Cerebellar cortex (tissue), 1 donor: ENCODE measurements at regions not wholly inside any gene's neighbourhood (a gene's known extent, or its start where the extent isn't known, plus 50 kb on each side); places are given as distances from the start of the nearest gene placed in this dataset.

ENCODE experiments used
- DNase-seq: peaks from one replicate; pipeline ENCODE4 v3.0.0-alpha.2; 2015; ENCODE audit warnings: low spot score

DNA sequence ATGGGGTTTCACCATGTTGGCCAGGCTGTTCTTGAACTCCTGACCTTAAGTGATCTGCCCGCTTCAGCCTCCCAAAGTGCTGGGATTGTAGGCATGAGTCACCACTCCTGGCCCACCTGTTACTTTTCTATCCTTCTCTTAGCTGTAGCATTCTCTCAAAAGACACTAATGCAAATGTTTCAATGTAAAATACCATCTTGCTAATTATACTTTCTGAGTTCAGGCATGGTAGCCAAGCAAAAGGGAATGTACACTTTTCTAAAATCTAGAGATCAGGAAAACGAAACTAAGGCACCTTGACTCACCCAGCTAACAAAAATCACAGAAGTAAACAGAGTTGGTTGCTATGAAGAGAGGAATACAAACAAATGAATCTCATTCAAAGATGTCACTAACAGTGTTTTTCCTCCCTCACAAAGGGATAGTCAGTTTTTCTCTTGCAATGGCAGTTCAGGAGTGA, 401.0 kb upstream of the NRP1 start:
- DNase-seq = no peak

DNA sequence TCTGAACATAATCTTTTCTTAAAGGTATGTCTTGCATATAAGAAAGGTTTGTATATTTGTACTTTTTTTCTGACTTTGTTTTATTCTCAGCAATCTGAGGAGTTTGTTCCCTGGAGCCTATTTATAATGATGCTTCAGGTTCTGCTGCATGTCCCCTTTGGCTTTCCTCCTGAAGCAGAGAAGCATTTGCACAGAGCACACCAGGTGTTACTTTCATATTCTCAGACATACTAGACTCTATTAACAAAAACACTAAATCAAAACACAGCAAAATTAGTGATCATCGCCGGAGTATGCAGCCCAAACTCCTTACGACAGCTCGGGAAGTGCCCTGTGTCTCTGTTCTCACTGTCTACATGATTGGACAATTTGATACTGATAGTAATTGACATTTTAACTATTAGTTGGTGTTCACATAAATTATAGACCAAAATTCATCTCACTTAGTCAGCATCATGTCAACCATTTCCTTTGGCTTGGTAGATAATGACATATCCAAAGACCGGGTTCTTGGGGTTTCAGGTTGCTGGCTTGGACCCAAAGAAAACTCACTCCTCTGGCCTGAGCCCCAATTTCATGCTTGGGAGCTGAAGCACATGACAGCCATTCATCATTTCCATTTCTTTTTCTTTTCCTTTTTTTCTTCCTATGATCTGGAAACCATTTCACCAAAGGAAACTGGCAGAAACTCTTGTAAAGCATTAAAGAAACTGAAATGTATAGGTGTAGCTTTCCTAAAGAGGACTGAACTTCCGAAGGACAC, 400.1 kb upstream of the NRP1 start:
- no peak for DNase-seq

DNA sequence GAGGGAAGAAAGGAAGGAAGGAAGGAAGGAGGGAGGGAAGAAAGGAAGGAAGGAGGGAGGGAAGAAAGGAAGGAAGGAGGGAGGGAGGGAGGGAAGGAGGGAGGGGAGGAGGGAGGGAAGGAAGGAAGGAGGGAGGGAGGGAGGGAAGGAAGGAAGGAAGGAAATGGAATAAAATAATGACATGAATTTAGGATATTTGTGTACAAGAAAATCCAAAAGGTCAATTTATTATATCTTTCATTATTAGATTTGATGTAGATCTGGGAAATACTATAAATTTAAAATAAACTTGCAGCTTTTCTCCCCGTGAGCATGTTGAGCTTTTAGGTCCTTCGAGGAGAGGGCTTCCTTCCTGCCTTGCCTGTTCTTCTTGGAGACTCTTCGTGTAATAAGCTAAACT, 398.6 kb upstream of the NRP1 start:
- no peak for DNase-seq

DNA sequence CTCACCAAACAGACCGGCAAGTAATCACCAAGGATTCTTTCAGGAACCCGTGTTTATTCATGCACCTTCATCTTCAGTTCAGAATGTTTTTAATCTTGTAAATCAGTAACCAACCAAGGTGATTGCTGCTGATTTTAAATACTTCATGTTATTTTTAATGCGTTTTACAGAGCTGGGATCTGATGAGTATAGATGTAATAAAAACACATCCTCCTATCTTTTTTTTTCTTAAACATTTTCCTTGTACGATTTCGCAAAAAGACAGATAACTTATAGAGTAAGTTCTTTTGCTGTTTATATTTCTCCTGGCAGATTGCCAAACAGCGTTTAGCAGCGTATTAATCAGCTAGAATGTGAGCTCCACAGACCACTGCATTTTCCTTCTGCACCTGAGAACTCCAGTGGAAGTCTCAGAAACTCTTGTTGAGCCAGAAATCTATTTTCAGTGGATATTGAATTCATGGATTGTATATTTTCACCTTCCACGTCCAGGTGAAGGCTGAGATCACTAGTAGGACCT, 397.8 kb upstream of the NRP1 start:
- no peak for DNase-seq

DNA sequence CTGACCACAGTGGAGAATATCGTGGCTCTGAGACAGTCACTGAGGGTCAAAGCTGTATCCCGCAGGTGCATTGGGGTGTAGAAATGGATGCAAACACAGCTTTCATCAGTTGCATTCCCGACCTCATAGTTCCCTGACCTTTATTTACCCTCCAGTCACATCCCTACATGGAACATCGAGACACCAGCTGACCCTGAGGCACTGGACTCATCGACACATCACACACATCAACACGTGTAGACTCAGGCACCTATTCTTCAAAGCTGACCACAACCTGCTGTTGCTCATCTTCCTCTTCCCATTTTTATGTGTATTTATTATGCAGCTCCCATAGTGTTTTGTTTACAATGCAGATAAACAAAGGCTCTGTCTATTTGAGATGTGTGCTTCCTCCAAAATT, 396.9 kb upstream of the NRP1 start:
- DNase-seq = no peak

DNA sequence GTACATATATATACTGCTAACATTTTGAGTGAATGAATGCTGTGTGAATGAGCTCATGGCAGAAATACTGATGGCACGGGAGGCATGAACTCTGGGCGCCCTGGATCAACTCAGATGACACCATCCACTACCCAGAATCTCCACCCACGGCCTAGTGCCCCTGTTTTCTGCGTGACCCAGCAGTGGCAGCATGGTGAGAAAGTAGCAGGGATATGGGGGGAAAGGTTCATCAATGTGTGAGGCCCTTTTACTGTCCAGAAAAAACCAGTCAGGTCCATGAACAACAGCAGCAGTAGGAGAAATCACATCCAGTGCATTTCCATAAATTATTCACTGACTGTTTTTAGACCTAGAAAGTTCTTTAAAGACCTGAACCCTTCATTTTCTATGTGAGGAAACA, 391.0 kb upstream of the NRP1 start:
- DNase-seq = no peak

DNA sequence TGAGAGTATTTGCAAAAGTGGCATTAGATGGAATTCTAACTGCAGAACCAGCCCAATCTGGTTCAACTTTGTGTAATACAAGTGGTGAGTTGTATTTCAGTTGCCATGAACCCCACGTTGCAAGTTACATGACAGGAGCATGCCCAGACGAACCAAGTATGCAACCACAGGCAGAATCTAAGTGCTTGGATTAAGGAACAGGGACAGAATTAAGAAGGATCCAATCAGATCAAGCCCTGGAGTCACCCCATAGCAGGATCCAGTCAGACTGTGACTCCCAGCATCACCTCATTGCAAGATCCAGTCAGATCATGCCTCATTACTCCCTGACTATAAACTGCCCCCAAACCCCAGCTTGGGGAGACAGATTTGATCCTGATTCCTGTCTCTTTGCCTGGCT, 388.7 kb upstream of the NRP1 start:
- DNase-seq = no peak

DNA sequence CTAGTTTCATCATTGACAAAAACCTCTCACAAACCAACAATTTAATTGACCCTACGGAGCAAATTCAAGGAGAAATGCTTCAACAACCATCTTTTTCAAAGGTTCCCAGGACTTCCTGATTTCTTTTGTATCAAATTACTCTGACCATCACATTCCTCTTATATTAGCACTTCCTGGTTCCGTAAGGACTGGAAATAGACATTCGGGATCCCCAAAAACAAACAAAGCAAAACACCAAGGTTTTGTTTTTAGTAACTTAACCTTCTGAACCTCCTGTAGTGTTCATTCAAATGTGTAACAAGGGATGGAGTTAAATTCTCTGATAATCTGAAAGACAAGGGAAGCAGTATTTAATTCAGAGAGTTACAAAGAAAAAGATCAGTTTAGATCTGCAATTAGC, 387.6 kb upstream of the NRP1 start:
- no peak for DNase-seq

DNA sequence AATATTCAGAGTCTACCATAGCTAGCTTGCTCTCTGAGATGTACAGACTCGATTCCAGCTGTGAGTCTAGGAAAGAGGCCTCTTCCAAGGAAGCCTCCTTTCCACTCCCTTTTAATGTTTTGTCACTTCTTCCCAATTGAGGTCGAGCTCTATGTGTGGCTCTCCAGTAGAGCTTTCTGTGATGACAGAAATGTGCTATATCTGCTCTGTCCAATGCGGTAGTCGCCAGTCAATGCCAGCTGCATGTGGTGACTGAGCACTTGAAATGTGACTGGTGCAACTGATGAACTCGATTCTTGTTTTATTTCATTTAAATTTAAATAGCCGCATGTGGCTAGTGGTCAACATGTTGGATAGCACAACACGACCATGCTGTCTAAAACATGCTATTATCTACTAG, 387.0 kb upstream of the NRP1 start:
- no peak for DNase-seq

DNA sequence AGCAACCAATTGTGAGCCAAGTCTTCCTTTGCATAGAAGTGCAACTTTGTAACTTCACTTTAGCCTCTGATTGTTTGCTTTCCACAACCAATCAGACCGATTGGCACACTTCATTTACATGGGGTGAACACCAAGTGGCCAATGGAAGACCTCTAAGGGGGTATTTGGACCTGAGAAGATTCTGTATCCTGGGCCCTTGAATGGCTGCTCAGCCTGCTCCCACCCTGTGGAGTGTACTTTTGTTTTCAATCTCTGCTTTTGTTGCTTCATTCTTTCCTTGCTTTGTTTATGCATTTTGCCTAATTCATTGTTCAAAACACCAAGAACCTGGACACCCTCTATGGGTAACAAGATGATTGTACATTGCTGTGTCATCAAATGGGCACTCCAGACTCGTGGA, 385.7 kb upstream of the NRP1 start:
- no peak for DNase-seq

DNA sequence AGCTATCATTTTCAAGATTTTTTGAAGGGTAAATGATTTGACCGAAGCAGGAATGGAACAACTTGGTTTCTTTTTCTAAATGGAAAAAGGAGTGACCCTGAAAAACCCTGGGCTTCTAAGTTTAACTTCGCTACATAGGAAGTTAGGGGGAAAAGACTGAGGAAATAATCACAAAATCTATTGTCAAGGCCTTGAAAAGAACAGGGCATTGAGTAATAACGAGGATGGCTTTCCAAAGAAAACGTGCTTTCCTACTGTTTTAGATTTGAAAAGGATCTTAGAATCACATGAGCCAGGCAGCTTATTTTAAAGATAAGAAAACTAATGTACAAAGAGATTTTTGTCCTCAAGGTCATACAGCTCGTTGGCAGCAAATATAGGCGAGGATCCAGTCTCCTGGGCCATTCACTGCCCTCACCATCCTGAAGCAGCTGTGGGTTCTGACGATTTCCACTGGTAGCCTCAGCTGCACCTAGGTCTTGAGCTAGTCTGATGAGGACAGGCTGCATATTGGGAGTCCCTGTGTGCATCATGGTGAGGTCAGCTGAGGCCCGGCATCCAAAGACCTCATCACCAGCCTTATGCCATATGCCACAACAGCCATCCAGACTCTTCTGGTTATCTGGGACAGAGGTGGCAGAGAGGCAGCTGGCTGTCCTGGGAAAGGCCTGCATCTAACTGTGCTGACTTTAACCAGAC, 384.7 kb upstream of the NRP1 start:
- no peak for DNase-seq

DNA sequence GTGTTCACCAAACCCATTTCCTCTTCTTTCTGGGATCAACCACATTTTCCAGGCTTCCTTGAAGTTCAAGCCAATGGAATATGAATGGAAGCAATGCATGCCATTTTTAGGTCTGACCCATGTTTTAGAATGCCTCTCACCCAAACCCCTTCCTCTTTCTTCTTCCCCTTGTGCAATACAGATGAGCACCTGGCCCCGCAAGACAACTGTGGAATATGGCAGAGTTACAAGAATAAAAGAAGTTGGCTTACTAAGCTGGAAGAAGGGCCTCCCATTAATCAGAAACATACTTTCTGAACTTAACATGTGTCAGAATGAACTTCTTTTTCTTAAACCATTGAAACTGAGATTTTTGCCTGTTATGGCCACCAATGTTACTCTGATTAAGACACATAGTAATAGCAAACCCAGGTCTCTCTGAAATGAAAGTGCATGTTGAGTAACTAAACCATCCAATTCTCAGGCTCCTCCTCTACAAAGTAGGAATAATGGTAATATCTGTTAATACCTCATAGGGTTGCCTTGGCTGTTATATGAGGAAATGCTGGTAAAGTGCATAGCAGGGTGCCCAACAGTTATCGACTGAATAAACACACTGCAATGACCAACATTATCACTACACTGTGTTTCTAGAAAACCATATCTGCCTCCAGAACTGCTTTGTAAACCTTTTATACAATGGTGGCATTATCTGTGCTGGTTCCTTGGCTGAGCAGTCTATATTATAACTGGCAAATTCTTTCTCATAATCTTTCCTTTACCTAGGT, 382.2 kb upstream of the NRP1 start:
- no peak for DNase-seq

DNA sequence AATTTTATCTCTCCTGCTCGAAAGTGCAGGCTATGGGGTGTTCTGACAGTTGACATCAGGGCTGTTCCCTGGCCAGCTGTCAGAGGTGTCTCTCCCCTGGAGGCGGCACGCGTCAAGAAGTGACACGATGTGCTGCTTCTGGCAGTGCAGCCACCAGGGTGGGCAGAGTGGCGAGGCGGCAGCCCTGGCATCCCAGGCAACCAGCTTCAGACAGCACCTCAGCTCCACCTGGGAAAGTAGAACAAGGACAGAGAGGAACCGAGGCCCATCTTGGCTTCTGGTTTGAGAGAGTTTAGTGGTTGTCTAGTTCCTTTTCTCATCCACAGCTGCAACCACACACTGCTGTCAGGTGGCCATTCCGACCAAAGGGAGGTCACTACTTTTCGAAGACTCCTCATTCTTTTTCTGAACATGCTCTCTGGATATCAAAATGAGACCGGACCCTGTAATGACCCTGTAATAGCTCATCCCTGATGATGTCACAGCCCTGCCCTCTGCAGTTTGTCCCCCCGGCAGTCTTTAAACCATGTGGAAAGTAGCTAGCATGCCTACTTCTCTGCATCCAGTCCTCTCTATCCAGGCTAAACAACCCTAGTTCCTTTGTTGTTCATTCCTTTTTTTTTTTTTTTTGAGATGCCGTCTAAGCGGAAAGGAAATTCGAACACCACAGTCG, 381.0 kb upstream of the NRP1 start:
- DNase-seq = no peak

DNA sequence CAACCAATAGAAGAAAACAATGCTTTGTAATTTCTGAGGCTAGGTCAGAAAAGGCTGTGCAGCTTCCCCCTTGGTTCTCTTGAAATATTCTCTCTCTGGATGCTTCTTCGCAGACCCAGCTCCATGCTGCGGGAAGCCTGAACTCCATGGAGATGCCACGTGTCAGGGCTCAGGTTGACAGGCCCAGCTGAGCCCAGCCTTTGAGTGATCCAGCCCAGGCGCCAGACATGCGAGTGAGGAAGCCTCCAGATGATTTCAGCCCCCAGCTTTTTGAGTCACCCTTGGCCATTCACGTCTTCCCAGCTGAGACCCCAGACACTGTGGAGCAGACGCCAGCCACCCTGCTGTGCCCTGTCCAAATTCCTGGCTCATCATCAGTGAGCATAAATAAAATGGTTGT, 378.4 kb upstream of the NRP1 start:
- no peak for DNase-seq

DNA sequence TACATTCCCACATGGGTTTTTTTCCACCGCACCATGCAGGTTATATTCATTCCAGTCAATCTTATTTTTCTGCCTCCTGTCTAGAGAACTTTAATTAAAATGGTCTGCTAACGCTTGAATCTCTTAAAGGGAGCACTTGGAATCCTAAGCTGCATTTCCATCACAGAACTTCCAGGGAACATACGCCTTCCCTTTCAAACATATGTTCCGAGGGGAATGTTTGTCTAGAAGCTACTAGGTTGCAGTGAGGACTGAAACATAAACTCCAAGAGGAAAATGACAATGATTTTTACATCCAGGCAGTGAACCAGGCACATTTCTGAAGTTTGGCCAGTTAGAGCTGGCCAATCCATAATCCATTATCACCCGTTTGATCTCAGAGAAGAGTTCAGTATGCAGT, 375.5 kb upstream of the NRP1 start:
- no peak for DNase-seq

DNA sequence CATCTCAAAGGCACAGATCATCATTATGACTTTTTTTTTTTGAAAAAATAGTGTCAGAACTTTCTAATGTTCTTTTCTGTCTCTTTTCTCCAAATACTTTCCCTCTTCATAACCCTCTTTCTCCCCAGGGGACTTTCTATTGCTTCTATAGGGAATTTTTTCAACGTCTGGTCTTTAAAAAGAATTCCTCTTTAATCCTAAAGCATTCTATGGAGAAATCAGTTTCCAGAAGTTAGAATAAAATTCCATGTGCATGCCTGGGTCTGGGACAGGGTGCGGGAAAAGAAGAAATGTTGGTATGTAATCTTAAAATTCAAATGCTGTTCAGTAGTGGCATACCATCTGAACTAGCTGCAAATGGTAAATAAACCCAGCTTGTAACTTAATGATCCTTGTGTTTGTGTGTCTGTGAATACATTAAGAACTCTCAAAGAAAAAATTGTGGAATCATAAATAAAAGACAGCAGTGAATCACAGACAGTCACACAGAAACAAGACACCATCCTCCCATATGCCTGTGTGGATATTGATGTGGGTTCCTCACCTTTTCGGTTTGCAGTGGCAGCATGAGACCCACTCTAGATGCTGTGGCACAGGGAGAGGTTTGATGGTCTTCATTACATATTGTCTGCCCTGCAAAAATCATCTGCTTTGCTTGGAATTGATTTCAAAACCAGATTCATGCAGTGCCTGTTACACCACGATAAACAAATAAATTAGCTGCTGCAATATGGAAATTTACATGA, 374.7 kb upstream of the NRP1 start:
- no peak for DNase-seq

DNA sequence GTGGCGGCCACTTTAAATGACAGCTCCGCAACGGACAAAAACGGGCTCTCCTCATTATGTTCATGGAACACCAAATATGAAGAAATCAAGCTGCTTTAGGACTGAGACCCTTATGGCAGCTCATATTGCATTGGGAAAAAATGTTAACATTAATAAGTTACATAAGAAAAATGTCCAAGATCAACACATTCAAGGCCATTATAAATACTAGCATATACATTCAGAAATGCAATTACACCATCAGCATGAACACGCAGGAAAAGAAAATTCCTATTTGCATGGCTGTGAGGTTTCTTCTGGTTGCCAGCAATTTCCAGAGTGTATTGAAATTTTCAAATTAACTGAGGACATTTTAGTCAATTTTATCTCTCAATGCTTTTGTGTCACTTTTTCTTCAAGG, 374.1 kb upstream of the NRP1 start:
- DNase-seq = no peak

DNA sequence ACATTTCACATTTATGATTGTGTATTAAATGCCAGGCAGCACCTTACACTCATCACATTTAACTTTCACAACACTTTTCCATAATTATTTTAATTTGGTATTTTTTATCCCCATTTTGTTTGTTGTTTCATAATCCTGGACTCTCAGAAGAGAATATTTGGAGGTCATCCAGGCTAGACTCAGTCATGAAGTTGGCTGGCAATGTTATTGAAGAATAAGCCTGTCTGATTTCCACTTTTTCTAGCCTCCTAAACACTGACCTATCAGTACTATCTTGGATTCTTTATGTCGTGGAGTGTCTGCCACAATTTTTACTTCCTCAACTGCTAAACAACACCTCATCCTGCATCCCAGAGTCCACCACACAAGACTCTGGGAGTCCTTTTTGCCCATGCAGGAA, 372.3 kb upstream of the NRP1 start:
- no peak for DNase-seq

DNA sequence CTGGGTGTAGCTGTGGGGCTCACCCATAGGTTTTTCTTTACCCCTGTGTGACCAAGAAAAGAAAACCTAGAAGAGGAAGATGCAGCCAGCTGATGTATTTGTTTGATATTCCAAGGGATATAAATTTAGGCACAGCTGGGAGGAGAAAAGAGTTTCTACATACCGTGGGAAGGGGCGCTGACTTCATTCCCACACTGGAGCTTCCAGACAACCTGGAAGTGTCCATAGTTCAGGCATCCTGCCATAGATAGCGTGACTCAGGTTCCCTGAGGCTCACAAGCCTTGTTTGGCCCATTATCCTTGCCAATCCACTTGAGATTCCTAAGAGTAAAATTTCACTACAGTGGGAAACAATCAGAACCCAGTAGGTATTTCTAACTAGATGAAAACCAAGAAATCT, 371.7 kb upstream of the NRP1 start:
- no peak for DNase-seq

DNA sequence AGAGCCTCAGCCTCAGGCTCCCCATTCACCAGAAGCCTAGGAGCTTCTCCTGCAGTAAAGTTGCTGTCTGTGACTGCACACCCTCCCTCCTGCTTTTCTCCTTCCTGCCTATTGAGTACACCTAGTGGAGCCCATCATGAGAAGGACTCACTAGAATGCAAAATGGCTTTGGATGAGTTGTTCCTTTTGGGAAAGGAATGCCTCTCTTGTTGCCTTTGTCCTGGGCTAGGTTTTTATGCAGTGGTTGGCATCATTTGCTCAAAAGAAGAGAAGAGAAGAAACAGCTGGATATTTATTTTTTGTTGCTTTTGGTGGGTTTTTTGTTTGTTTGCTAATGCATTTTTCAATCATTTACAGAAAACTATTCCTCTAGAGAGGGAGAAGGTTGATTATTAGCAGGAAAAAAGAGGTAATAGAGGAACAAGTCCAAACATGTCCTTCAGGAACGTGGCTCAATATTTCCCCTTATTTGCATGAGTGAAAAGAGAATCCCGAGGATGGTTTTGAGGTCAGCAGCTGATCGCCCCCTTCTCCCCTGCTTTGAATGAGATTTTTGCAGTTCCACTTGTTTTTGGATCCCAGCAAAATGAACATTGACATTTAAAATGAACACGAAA, 369.9 kb upstream of the NRP1 start:
- no peak for DNase-seq
